H1 (cell line): ENCODE measurements at regions not wholly inside any gene's neighbourhood (a gene's known extent, or its start where the extent isn't known, plus 50 kb on each side); places are given as distances from the start of the nearest gene placed in this dataset.

ENCODE experiments used
- CTCF ChIA-PET: fragments of 300-600 bp; sonication (Branson Sonifier 250); formaldehyde crosslinking; loops from one replicate; lab custom pipeline; 2021; ENCODE audit not compliant: partially characterized antibody; lab: Charles Lee
- POLR2A ChIA-PET: fragments of 300-600 bp; sonication (Branson Sonifier 250); formaldehyde crosslinking; loops from one replicate; lab custom pipeline; 2021; ENCODE audit warnings: inconsistent platforms; ENCODE audit not compliant: partially characterized antibody; lab: Charles Lee
- DNase-seq, 2 experiments: peaks; one replicate each; pipeline versions ENCODE4 v3.0.0 to v3.0.0-alpha.2; 2010 to 2022; ENCODE audit warnings: low spot score in 2 of 2, low read depth in 1 of 2, mixed read lengths in 1 of 2
- FAIRE-seq: peaks from 2 replicates; lab custom pipeline; 2011; peaks lifted over from hg19 to GRCh38; lab: Jason Lieb, UNC
- H2AFZ ChIP-seq: 2 replicates; pipeline ENCODE4 v1.8.1; 2012; ENCODE audit warnings: low read length, inconsistent platforms
- H2AK5ac ChIP-seq: 2 replicates; pipeline ENCODE4 v1.6.1; 2013; ENCODE audit warnings: low read depth, low read length
- H2BK120ac ChIP-seq: replicated peaks from 2 replicates; pipeline ENCODE3; 2013; ENCODE audit warnings: low read depth, low read length, inconsistent platforms
- H2BK12ac ChIP-seq: 2 replicates; pipeline ENCODE4 v1.6.1; 2013; ENCODE audit warnings: low read depth, low read length
- H2BK15ac ChIP-seq: 2 replicates; pipeline ENCODE4 v1.6.1; 2013; ENCODE audit warnings: low read length
- H2BK20ac ChIP-seq: 2 replicates; pipeline ENCODE4 v1.6.1; 2013; ENCODE audit warnings: low read length
- H2BK5ac ChIP-seq: 2 replicates; pipeline ENCODE4 v1.6.1; 2013; ENCODE audit warnings: low read depth, low read length
- H3K14ac ChIP-seq: 2 replicates; pipeline ENCODE4 v1.6.1; 2013; ENCODE audit warnings: inconsistent platforms; ENCODE audit not compliant: insufficient read length
- H3K18ac ChIP-seq: 2 replicates; pipeline ENCODE4 v1.6.1; 2013; ENCODE audit warnings: low read length; ENCODE audit errors: extremely low read depth
- H3K23ac ChIP-seq: 2 replicates; pipeline ENCODE4 v1.6.1; 2013; ENCODE audit warnings: inconsistent platforms; ENCODE audit not compliant: insufficient read length
- H3K23me2 ChIP-seq: 2 replicates; pipeline ENCODE4 v1.6.1; 2013; ENCODE audit warnings: low read depth, low read length
- H3K27ac ChIP-seq: 2 replicates; pipeline ENCODE4 v1.6.1; 2011; ENCODE audit warnings: low read depth, low read length, inconsistent platforms
- H3K27me3 ChIP-seq, 4 experiments: replicated peaks in 1 of 4; 1 replicate in 1 of 4; 2 replicates in 3 of 4; pipeline versions ENCODE4 v1.6.1 to v1.8.1; 2011 to 2013; ENCODE audit warnings: low read length in 3 of 4, mild to moderate bottlenecking in 3 of 4, inconsistent platforms in 2 of 4, mixed read lengths in 2 of 4, moderate library complexity in 1 of 4; ENCODE audit not compliant: control insufficient read depth in 3 of 4, insufficient read depth in 3 of 4; ENCODE audit errors: extremely low read depth in 1 of 4
- H3K36me3 ChIP-seq, 4 experiments: 2 replicates each; pipeline versions ENCODE4 v1.6.1 to v1.8.1; 2011 to 2013; ENCODE audit warnings: mild to moderate bottlenecking in 4 of 4, low read length in 3 of 4, moderate library complexity in 2 of 4, control low read depth in 1 of 4, inconsistent platforms in 1 of 4; ENCODE audit not compliant: insufficient read depth in 4 of 4, control insufficient read depth in 2 of 4
- H3K4ac ChIP-seq: replicated peaks from 2 replicates; pipeline ENCODE3; 2013; ENCODE audit warnings: low read length, low read depth, mixed read lengths, inconsistent platforms; ENCODE audit not compliant: insufficient read length
- H3K4me1 ChIP-seq, 4 experiments: replicated peaks in 1 of 4; 1 replicate in 1 of 4; 2 replicates in 3 of 4; pipeline versions ENCODE4 v1.6.1 to v1.8.1; 2011 to 2013; ENCODE audit warnings: low read length in 3 of 4, inconsistent platforms in 2 of 4, mixed read lengths in 1 of 4; ENCODE audit not compliant: insufficient read depth in 4 of 4, control insufficient read depth in 3 of 4
- H3K4me2 ChIP-seq, 2 experiments: 2 replicates each; pipeline versions ENCODE4 v1.6.1 to v1.8.1; 2011 to 2013; ENCODE audit warnings: low read depth in 2 of 2, low read length in 2 of 2, control low read depth in 1 of 2, inconsistent platforms in 1 of 2, mild to moderate bottlenecking in 1 of 2; ENCODE audit not compliant: insufficient read depth in 1 of 2
- H3K4me3 ChIP-seq, 4 experiments: fragments of 200-600, 300-600 bp in 1 of 4; sonication (generic), shearing (Covaris generic), sonication (Bioruptor Twin) in 1 of 4; 2 replicates each; pipeline versions ENCODE4 v1.5.1 to v1.8.1; 2011 to 2016; ENCODE audit warnings: low read length in 4 of 4, low read depth in 3 of 4, control low read depth in 2 of 4, inconsistent platforms in 2 of 4, mild to moderate bottlenecking in 2 of 4, mixed read lengths in 1 of 4, moderate library complexity in 1 of 4; ENCODE audit not compliant: insufficient read depth in 2 of 4; ENCODE audit errors: extremely low read depth in 1 of 4
- H3K56ac ChIP-seq: replicated peaks from 2 replicates; pipeline ENCODE3; 2013; ENCODE audit warnings: low read depth, mild to moderate bottlenecking, mixed read lengths, low read length, inconsistent platforms; ENCODE audit not compliant: insufficient read length
- H3K79me1 ChIP-seq: 2 replicates; pipeline ENCODE4 v1.6.1; 2013; ENCODE audit warnings: low read depth, low read length, control low read depth
- H3K79me2 ChIP-seq, 2 experiments: 2 replicates each; pipeline versions ENCODE4 v1.6.1 to v1.8.1; 2012 to 2013; ENCODE audit warnings: low read length in 2 of 2, mild to moderate bottlenecking in 2 of 2, inconsistent platforms in 1 of 2; ENCODE audit not compliant: insufficient read depth in 2 of 2, control insufficient read depth in 1 of 2
- H3K9ac ChIP-seq, 4 experiments: replicated peaks in 1 of 4; 1 replicate in 1 of 4; 2 replicates in 3 of 4; pipeline versions ENCODE4 v1.6.1 to v1.8.1; 2011 to 2013; ENCODE audit warnings: low read depth in 3 of 4, low read length in 3 of 4, control low read depth in 2 of 4, mild to moderate bottlenecking in 2 of 4, moderate library complexity in 2 of 4, inconsistent platforms in 1 of 4; ENCODE audit errors: extremely low read depth in 1 of 4
- H3K9me3 ChIP-seq, 2 experiments: 2 replicates each; pipeline versions ENCODE4 v1.6.1 to v1.8.1; 2012 to 2013; ENCODE audit warnings: mild to moderate bottlenecking in 2 of 2, moderate library complexity in 2 of 2, control low read depth in 1 of 2, inconsistent platforms in 1 of 2, low read depth in 1 of 2, low read length in 1 of 2, mixed read lengths in 1 of 2; ENCODE audit not compliant: insufficient read depth in 2 of 2
- H4K20me1 ChIP-seq, 2 experiments: replicated peaks in 1 of 2; 2 replicates each; pipeline versions ENCODE3 to v1.8.1; 2011 to 2013; ENCODE audit warnings: inconsistent platforms in 2 of 2, low read length in 2 of 2, mild to moderate bottlenecking in 1 of 2; ENCODE audit not compliant: insufficient read depth in 2 of 2, control insufficient read depth in 1 of 2
- H4K5ac ChIP-seq: 2 replicates; pipeline ENCODE4 v1.6.1; 2013; ENCODE audit warnings: low read length, low read depth, mixed read lengths, inconsistent platforms; ENCODE audit not compliant: insufficient read length
- H4K8ac ChIP-seq: 2 replicates; pipeline ENCODE4 v1.8.0; 2013; ENCODE audit warnings: mild to moderate bottlenecking, moderate library complexity, low read length, inconsistent platforms; ENCODE audit not compliant: insufficient read depth; ENCODE audit errors: extremely low read depth
- H4K91ac ChIP-seq: replicated peaks from 2 replicates; pipeline ENCODE3; 2013; ENCODE audit warnings: low read length, mixed read lengths, inconsistent platforms; ENCODE audit not compliant: insufficient read length
- BCL11A ChIP-seq, 2 experiments: IDR thresholded peaks; one replicate each; pipeline ENCODE4 v1.6.1; 2011; ENCODE audit warnings: low read depth in 2 of 2, low read length in 2 of 2, mild to moderate bottlenecking in 2 of 2
- BRCA1 ChIP-seq: IDR thresholded peaks from 2 replicates; pipeline ENCODE4 v1.6.1; 2012; ENCODE audit warnings: low read depth, low read length, improper control_type of control experiment
- CHD2 ChIP-seq: IDR thresholded peaks from 2 replicates; pipeline ENCODE4 v1.6.1; 2012; ENCODE audit warnings: low read length, improper control_type of control experiment
- CREB1 ChIP-seq: IDR thresholded peaks from 2 replicates; pipeline ENCODE4 v1.6.1; 2012; ENCODE audit warnings: inconsistent platforms
- CTBP2 ChIP-seq: IDR thresholded peaks from 2 replicates; pipeline ENCODE4 v1.7.0; 2011; ENCODE audit warnings: borderline replicate concordance, mild to moderate bottlenecking, moderate library complexity, mixed read lengths, low read length; ENCODE audit not compliant: insufficient read depth, insufficient read length
- EGR1 ChIP-seq: IDR thresholded peaks from 2 replicates; pipeline ENCODE4 v1.6.1; 2011; ENCODE audit warnings: low read depth, low read length, borderline replicate concordance
- HDAC6 ChIP-seq: IDR thresholded peaks from one replicate; pipeline ENCODE4 v1.7.1; 2012; ENCODE audit warnings: low read depth, mild to moderate bottlenecking, inconsistent platforms, low read length, moderate library complexity
- KDM5A ChIP-seq: fragments of 200-600 bp; IDR thresholded peaks from 2 replicates; pipeline ENCODE4 v1.7.1; 2012; ENCODE audit warnings: mild to moderate bottlenecking, low read length, inconsistent platforms, mixed read lengths
- MAFK ChIP-seq: IDR thresholded peaks from 2 replicates; pipeline ENCODE4 v1.6.1; 2012; ENCODE audit warnings: low read depth, mild to moderate bottlenecking, improper control_type of control experiment, low read length
- PHF8 ChIP-seq: fragments of 200-600 bp; sonication (generic); conservative IDR thresholded peaks from 2 replicates; pipeline ENCODE4 v1.7.1; 2012; ENCODE audit warnings: low read depth, mild to moderate bottlenecking, inconsistent platforms, low read length, moderate library complexity
- POU5F1 ChIP-seq: IDR thresholded peaks from 2 replicates; pipeline ENCODE4 v1.6.1; 2011; ENCODE audit warnings: low read depth, mild to moderate bottlenecking, low read length, moderate library complexity
- RFX5 ChIP-seq: IDR thresholded peaks from 2 replicates; pipeline ENCODE4 v1.6.1; 2011; ENCODE audit warnings: low read depth, low read length, improper control_type of control experiment, borderline replicate concordance
- SRF ChIP-seq: IDR thresholded peaks from 2 replicates; pipeline ENCODE4 v1.6.1; 2011; ENCODE audit warnings: mild to moderate bottlenecking, low read depth, low read length, moderate library complexity
- TAF7 ChIP-seq: optimal IDR thresholded peaks from 2 replicates; pipeline ENCODE3; 2011; ENCODE audit warnings: low read depth, mild to moderate bottlenecking, inconsistent platforms, low read length, moderate library complexity, borderline replicate concordance
- ZNF274 ChIP-seq: IDR thresholded peaks from 2 replicates; pipeline ENCODE4 v1.7.0; 2012; ENCODE audit warnings: low read length, borderline replicate concordance; ENCODE audit errors: extremely low read depth
- WGBS, 2 experiments: shearing (Covaris generic) in 1 of 2; methylation state at CpG; one replicate each; pipeline versions ENCODE4 v1.1.6 to v1.1.7; 2013 to 2015; ENCODE audit warnings: low lambda C conversion rate in 2 of 2, mixed read lengths in 2 of 2, inconsistent platforms in 1 of 2, low coverage in 1 of 2, missing lambda C conversion rate in 1 of 2; ENCODE audit not compliant: insufficient replicate concordance in 2 of 2, insufficient coverage in 1 of 2, insufficient read length in 1 of 2; ENCODE audit errors: extremely low coverage in 1 of 2, missing lambda C conversion rate in 1 of 2; 5-methylcytosine and 5-hydroxymethylcytosine counted together
- TF ChIP-seq, protein P1 (sequence below): IDR thresholded peaks from 2 replicates; pipeline ENCODE4 v1.6.1; 2012; ENCODE audit warnings: inconsistent platforms

DNA sequence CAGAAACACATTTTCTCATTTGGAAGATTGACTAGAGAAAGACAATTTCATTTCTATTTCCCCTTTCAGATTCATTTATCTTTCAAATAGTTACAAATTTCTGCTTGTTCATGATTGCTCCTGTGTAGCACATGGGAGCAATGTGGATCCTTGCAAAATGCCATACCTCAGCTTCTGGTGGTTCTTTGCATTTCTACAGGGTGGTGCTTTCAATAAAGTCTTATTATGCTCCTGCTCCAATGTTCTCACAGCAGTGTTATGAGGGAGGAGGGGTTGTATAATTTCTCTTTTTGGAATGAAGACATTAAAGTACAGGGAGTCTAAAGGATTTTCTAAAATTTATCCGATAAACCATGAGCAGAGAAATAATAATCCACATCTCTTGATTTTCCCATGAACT is 280.1 kb upstream of the ATP10A start:
- Histone ChIP-seq H3K56ac (no peak overlapping the region), H2BK20ac (no peak overlapping the region), H3K4me1 (no peaks in the 10 kb centered on the region), H3K27ac (no peak overlapping the region), H2AFZ (no peak overlapping the region), H3K79me2 (no peaks in the 10 kb centered on the region), H2AK5ac (no peak overlapping the region), H3K9ac (no peak overlapping the region), H3K4me2 (no peak overlapping the region), H3K4me3 (no peak overlapping the region), H3K27me3 (no peaks in the 10 kb centered on the region), H4K5ac (no peak overlapping the region), H3K4ac (peak overlapping the region; percentile 73), H4K91ac (no peak overlapping the region), H3K23me2 (no peaks in the 10 kb centered on the region), H2BK12ac (no peak overlapping the region), H4K20me1 (no peaks in the 10 kb centered on the region), H3K9me3 (peaks cover 0 to 3% of the 10 kb centered on the region in 2 experiments; a peak in 1 of 4 replicates), H2BK15ac (no peak overlapping the region), H3K18ac (no peak overlapping the region), H3K79me1 (no peaks in the 10 kb centered on the region), H3K23ac (no peak overlapping the region), H4K8ac (no peak overlapping the region), H2BK5ac (no peak overlapping the region), H3K14ac (no peak overlapping the region), H2BK120ac (no peak overlapping the region), H3K36me3 (no peaks in the 10 kb centered on the region)
- DNase-seq (no peak), FAIRE-seq (no peak)
- ChIA-PET POLR2A (no interaction called here), CTCF (no interaction called here)
- WGBS, 2 experiments = 91% methylated on average over 1 of the region's 1 CpG; no CpG with 5 or more reads in 1 of the 2 experiments
- no peak for TF ChIP-seq POU5F1
- no peak for TF ChIP-seq MAFK
- no peak for TF ChIP-seq PHF8
- TF ChIP-seq SRF = no peak
- no peak for TF ChIP-seq BRCA1
- no peak for TF ChIP-seq BCL11A (IDR thresholded peaks at IDR 0.05; ENCODE audit: low read depth in 2 of 2, low read length in 2 of 2)
- no peak for TF ChIP-seq ZNF274
- no peak for TF ChIP-seq TAF7
- TF ChIP-seq KDM5A = no peak
- TF ChIP-seq HDAC6 = no peak
- no peak for TF ChIP-seq CREB1
- TF ChIP-seq CHD2 = no peak
- TF ChIP-seq EGR1 = no peak
- no peak for TF ChIP-seq CTBP2
- TF ChIP-seq, protein P1, sequence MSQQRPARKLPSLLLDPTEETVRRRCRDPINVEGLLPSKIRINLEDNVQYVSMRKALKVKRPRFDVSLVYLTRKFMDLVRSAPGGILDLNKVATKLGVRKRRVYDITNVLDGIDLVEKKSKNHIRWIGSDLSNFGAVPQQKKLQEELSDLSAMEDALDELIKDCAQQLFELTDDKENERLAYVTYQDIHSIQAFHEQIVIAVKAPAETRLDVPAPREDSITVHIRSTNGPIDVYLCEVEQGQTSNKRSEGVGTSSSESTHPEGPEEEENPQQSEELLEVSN = no peak
- no peak for TF ChIP-seq RFX5
